Bone marrow (tissue), 2 donors: ENCODE measurements at regions not wholly inside any gene's neighbourhood (a gene's known extent, or its start where the extent isn't known, plus 50 kb on each side); places are given as distances from the start of the nearest gene placed in this dataset.

ENCODE experiments used
- DNase-seq, 2 donors: peaks; one replicate each; lab custom pipeline; 2025; lab: John Stamatoyannopoulos, UW

- DNase-seq = no peak
Observed at GRCh38 chr2:38171208-38171855, 95.4 kb upstream of the CYP1B1 start.

- no peak for DNase-seq
Observed at GRCh38 chr2:38170733-38171132, 94.8 kb upstream of the CYP1B1 start.

GRCh38 chr2:38170067-38170466 lies 94.1 kb upstream of the CYP1B1 start:
- no peak for DNase-seq

GRCh38 chr2:38168710-38169480 lies 92.9 kb upstream of the CYP1B1 start:
- no peak for DNase-seq

GRCh38 chr2:38167968-38168350 lies 92.0 kb upstream of the CYP1B1 start:
- no peak for DNase-seq

- DNase-seq = no peak
Observed at GRCh38 chr2:38165698-38166097, 89.7 kb upstream of the CYP1B1 start.

- DNase-seq = no peak
Observed at GRCh38 chr2:38164881-38165280, 88.9 kb upstream of the CYP1B1 start.

- DNase-seq = no peak
Observed at GRCh38 chr2:38163579-38163978, 87.6 kb upstream of the CYP1B1 start.

GRCh38 chr2:38163006-38163405 lies 87.1 kb upstream of the CYP1B1 start:
- DNase-seq = no peak

GRCh38 chr2:38160516-38160915 lies 84.6 kb upstream of the CYP1B1 start:
- DNase-seq = no peak

- no peak for DNase-seq
Observed at GRCh38 chr2:38159597-38159996, 83.6 kb upstream of the CYP1B1 start.

GRCh38 chr2:38159191-38159590 lies 83.2 kb upstream of the CYP1B1 start:
- no peak for DNase-seq

- DNase-seq = no peak
Observed at GRCh38 chr2:38158378-38159118, 82.6 kb upstream of the CYP1B1 start.

GRCh38 chr2:38156436-38156835 lies 80.5 kb upstream of the CYP1B1 start:
- DNase-seq = no peak

GRCh38 chr2:38155015-38155414 lies 79.1 kb upstream of the CYP1B1 start:
- no peak for DNase-seq

- DNase-seq = no peak
Observed at GRCh38 chr2:38154395-38154794, 78.4 kb upstream of the CYP1B1 start.

- no peak for DNase-seq
Observed at GRCh38 chr2:38153476-38154135, 77.7 kb upstream of the CYP1B1 start.

- no peak for DNase-seq
Observed at GRCh38 chr2:38152913-38153312, 77.0 kb upstream of the CYP1B1 start.

- DNase-seq = no peak
Observed at GRCh38 chr2:38152035-38152434, 76.1 kb upstream of the CYP1B1 start.

GRCh38 chr2:38149531-38149930 lies 73.6 kb upstream of the CYP1B1 start:
- no peak for DNase-seq

GRCh38 chr2:38148501-38148900 lies 72.5 kb upstream of the CYP1B1 start:
- DNase-seq = peak in 1 of 2 donors; percentile 24

- DNase-seq = no peak
Observed at GRCh38 chr2:38147333-38148121, 71.6 kb upstream of the CYP1B1 start.
